ENCODE measurements at regions not wholly inside any gene's neighbourhood (a gene's known extent, or its start where the extent isn't known, plus 50 kb on each side); places are given as distances from the start of the nearest gene placed in this dataset.
"Not testable (repeated sequence)": the region's sequence is repeated elsewhere in the genome, so short reads cannot be mapped to it uniquely, and the experiment has no call there.

GRCh38 chr1:100816049-100816448 lies 78.6 kb downstream of the EXTL2 start:
- no peak for TF ChIP-seq EZH2 (IDR thresholded peaks at IDR 0.05; ENCODE audit: borderline replicate concordance, insufficient read depth, low read depth, low read length, poor library complexity, severe bottlenecking)
- no peak for TF ChIP-seq CTCF (IDR thresholded peaks at IDR 0.05)
- Histone ChIP-seq H4K20me1 (ENCODE audit: control insufficient read depth, insufficient read depth, low read length, poor library complexity, severe bottlenecking) (no peaks in the 10 kb centered on the region), H3K4me1 (ENCODE audit: control insufficient read depth in 2 of 2, insufficient read depth in 2 of 2, low read length in 2 of 2) (no peaks in the 10 kb centered on the region), H3K27me3 (replicated peaks in 1 of 4; ENCODE audit: control extremely low read depth in 1 of 4, control insufficient read depth in 3 of 4, insufficient read depth in 4 of 4, low read length in 3 of 4) (peaks cover 0 to 5% (median 1%) of the 10 kb centered on the region in 4 experiments), H3K79me2 (ENCODE audit: control insufficient read depth, insufficient read depth, low read length) (no peaks in the 10 kb centered on the region), H3K4me2 (replicated peaks; ENCODE audit: low read depth, low read length, poor library complexity, severe bottlenecking) (no peak overlapping the region), H2AFZ (ENCODE audit: insufficient read depth, low read depth, low read length, poor library complexity, severe bottlenecking) (no peak overlapping the region), H3K36me3 (replicated peaks in 1 of 2; ENCODE audit: control extremely low read depth in 1 of 2, control insufficient read depth in 1 of 2, extremely low read depth in 1 of 2, insufficient read depth in 2 of 2, low read length in 1 of 2) (no peaks in the 10 kb centered on the region), H3K9ac (ENCODE audit: low read length) (no peak overlapping the region), H3K27ac (ENCODE audit: low read length in 2 of 2) (no peak overlapping the region), H3K9me3 (ENCODE audit: control extremely low read depth in 1 of 3, control insufficient read depth in 2 of 3, insufficient read depth in 1 of 3, low read length in 2 of 3) (peaks cover 0 to 6% (median 0%) of the 10 kb centered on the region in 3 donors), H3K4me3 (ENCODE audit: control extremely low read depth in 1 of 5, extremely low read depth in 1 of 5, insufficient read depth in 1 of 5, low read depth in 2 of 5, low read length in 4 of 5) (no peak overlapping the region)
- ATAC-seq (ENCODE audit: low read depth), result no peak
- ChIA-PET CTCF (no interaction called here), POLR2A (no interaction called here)
- no CpG with 5 or more reads among the region's 3 CpGs for WGBS (ENCODE audit: insufficient coverage)
- Mint-ChIP-seq H3K9me3 (ENCODE audit: insufficient read depth) (no peaks in the 10 kb centered on the region), H3K4me1 (peaks cover 12% of the 10 kb centered on the region), H3K27me3 (peaks cover 8% of the 10 kb centered on the region), H3K4me3 (no peak overlapping the region), H3K27ac (no peak overlapping the region)
- intact Hi-C loops (cut with micrococcal nuclease), result no loop called here
- DNase-seq, result no peak

GRCh38 chr1:100820195-100820594 lies 74.4 kb downstream of the EXTL2 start:
- H3K9me3 Mint-ChIP-seq (ENCODE audit: insufficient read depth); DNase-seq; H3K27ac Mint-ChIP-seq; H3K4me1 Mint-ChIP-seq; H3K79me2 ChIP-seq (ENCODE audit: control insufficient read depth, insufficient read depth, low read length); H3K4me3 ChIP-seq (ENCODE audit: control extremely low read depth in 1 of 5, extremely low read depth in 1 of 5, insufficient read depth in 1 of 5, low read depth in 2 of 5, low read length in 4 of 5); ATAC-seq (ENCODE audit: low read depth); intact Hi-C loops (cut with micrococcal nuclease); H3K9ac ChIP-seq (ENCODE audit: low read length); H3K4me3 Mint-ChIP-seq; POLR2A ChIA-PET; H3K27me3 ChIP-seq (replicated peaks in 1 of 4; ENCODE audit: control extremely low read depth in 1 of 4, control insufficient read depth in 3 of 4, insufficient read depth in 4 of 4, low read length in 3 of 4); H3K4me1 ChIP-seq (ENCODE audit: control insufficient read depth in 2 of 2, insufficient read depth in 2 of 2, low read length in 2 of 2); H3K4me2 ChIP-seq (replicated peaks; ENCODE audit: low read depth, low read length, poor library complexity, severe bottlenecking); H3K27ac ChIP-seq (ENCODE audit: low read length in 2 of 2); CTCF ChIA-PET; H2AFZ ChIP-seq (ENCODE audit: insufficient read depth, low read depth, low read length, poor library complexity, severe bottlenecking); H4K20me1 ChIP-seq (ENCODE audit: control insufficient read depth, insufficient read depth, low read length, poor library complexity, severe bottlenecking); H3K9me3 ChIP-seq (ENCODE audit: control extremely low read depth in 1 of 3, control insufficient read depth in 2 of 3, insufficient read depth in 1 of 3, low read length in 2 of 3); H3K36me3 ChIP-seq (replicated peaks in 1 of 2; ENCODE audit: control extremely low read depth in 1 of 2, control insufficient read depth in 1 of 2, extremely low read depth in 1 of 2, insufficient read depth in 2 of 2, low read length in 1 of 2): not testable (repeated sequence)
- peaks cover 12% of the 10 kb centered on the region for H3K27me3 Mint-ChIP-seq
- 70% methylated on average over 5 of the region's 6 CpGs for WGBS (ENCODE audit: insufficient coverage)

- H3K9me3 ChIP-seq (ENCODE audit: control extremely low read depth in 1 of 3, control insufficient read depth in 2 of 3, insufficient read depth in 1 of 3, low read length in 2 of 3); ATAC-seq (ENCODE audit: low read depth); DNase-seq; CTCF ChIA-PET; H3K36me3 ChIP-seq (replicated peaks in 1 of 2; ENCODE audit: control extremely low read depth in 1 of 2, control insufficient read depth in 1 of 2, extremely low read depth in 1 of 2, insufficient read depth in 2 of 2, low read length in 1 of 2); H3K27ac ChIP-seq (ENCODE audit: low read length in 2 of 2); H3K27ac Mint-ChIP-seq; H2AFZ ChIP-seq (ENCODE audit: insufficient read depth, low read depth, low read length, poor library complexity, severe bottlenecking); H3K27me3 ChIP-seq (replicated peaks in 1 of 4; ENCODE audit: control extremely low read depth in 1 of 4, control insufficient read depth in 3 of 4, insufficient read depth in 4 of 4, low read length in 3 of 4); H3K9ac ChIP-seq (ENCODE audit: low read length); H4K20me1 ChIP-seq (ENCODE audit: control insufficient read depth, insufficient read depth, low read length, poor library complexity, severe bottlenecking); H3K9me3 Mint-ChIP-seq (ENCODE audit: insufficient read depth); H3K79me2 ChIP-seq (ENCODE audit: control insufficient read depth, insufficient read depth, low read length); POLR2A ChIA-PET; H3K4me1 Mint-ChIP-seq; H3K4me3 Mint-ChIP-seq; intact Hi-C loops (cut with micrococcal nuclease); H3K4me2 ChIP-seq (replicated peaks; ENCODE audit: low read depth, low read length, poor library complexity, severe bottlenecking); H3K4me1 ChIP-seq (ENCODE audit: control insufficient read depth in 2 of 2, insufficient read depth in 2 of 2, low read length in 2 of 2); H3K4me3 ChIP-seq (ENCODE audit: control extremely low read depth in 1 of 5, extremely low read depth in 1 of 5, insufficient read depth in 1 of 5, low read depth in 2 of 5, low read length in 4 of 5): not testable (repeated sequence)
- WGBS (ENCODE audit: insufficient coverage), result no CpG with 5 or more reads among the region's 2 CpGs
- H3K27me3 Mint-ChIP-seq, result peaks cover 12% of the 10 kb centered on the region
Measured at GRCh38 chr1:100821919-100822318, 72.7 kb downstream of the EXTL2 start.
